SK-N-DZ (cell line): ENCODE measurements at regions not wholly inside any gene's neighbourhood (a gene's known extent, or its start where the extent isn't known, plus 50 kb on each side); places are given as distances from the start of the nearest gene placed in this dataset.

Source experiments
- DNase-seq: peaks from one replicate; pipeline ENCODE4 v3.0.0-alpha.2; 2015; ENCODE audit warnings: low spot score

GRCh38 chr16:66207883-66208265, 158.6 kb upstream of the CDH5 start:
- no peak for DNase-seq

GRCh38 chr16:66207139-66207882, 159.2 kb upstream of the CDH5 start:
- no peak for DNase-seq

GRCh38 chr16:66206363-66206762, 160.1 kb upstream of the CDH5 start:
- no peak for DNase-seq

- DNase-seq = no peak
These were observed 160.9 kb upstream of the CDH5 start for GRCh38 chr16:66205287-66206231.

- no peak for DNase-seq
These were observed 161.7 kb upstream of the CDH5 start for GRCh38 chr16:66204756-66205155.

- DNase-seq = no peak
These were observed 163.0 kb upstream of the CDH5 start for GRCh38 chr16:66203476-66203875.

GRCh38 chr16:66199189-66199588, 167.3 kb upstream of the CDH5 start:
- DNase-seq = no peak

GRCh38 chr16:66198641-66199040, 167.8 kb upstream of the CDH5 start:
- no peak for DNase-seq

- no peak for DNase-seq
These were observed 168.7 kb upstream of the CDH5 start for GRCh38 chr16:66197668-66198278.

GRCh38 chr16:66196770-66197169, 169.7 kb upstream of the CDH5 start:
- no peak for DNase-seq

GRCh38 chr16:66194866-66195265, 171.6 kb upstream of the CDH5 start:
- DNase-seq = no peak

- DNase-seq = no peak
These were observed 172.8 kb upstream of the CDH5 start for GRCh38 chr16:66193543-66194229.

GRCh38 chr16:66190411-66190810, 176.1 kb upstream of the CDH5 start:
- no peak for DNase-seq

- no peak for DNase-seq
These were observed 176.5 kb upstream of the CDH5 start for GRCh38 chr16:66189951-66190350.

GRCh38 chr16:66188917-66189725, 177.4 kb upstream of the CDH5 start:
- DNase-seq = no peak

GRCh38 chr16:66186251-66186785, 180.2 kb upstream of the CDH5 start:
- DNase-seq = no peak

- no peak for DNase-seq
These were observed 183.9 kb upstream of the CDH5 start for GRCh38 chr16:66182592-66182991.

GRCh38 chr16:66176731-66177130, 189.8 kb upstream of the CDH5 start:
- DNase-seq = no peak

GRCh38 chr16:66176111-66176510, 190.4 kb upstream of the CDH5 start:
- no peak for DNase-seq

GRCh38 chr16:66175636-66176035, 190.9 kb upstream of the CDH5 start:
- no peak for DNase-seq

- no peak for DNase-seq
These were observed 191.4 kb upstream of the CDH5 start for GRCh38 chr16:66175058-66175457.
